ENCODE measurements at regions not wholly inside any gene's neighbourhood (a gene's known extent, or its start where the extent isn't known, plus 50 kb on each side); places are given as distances from the start of the nearest gene placed in this dataset.

DNA sequence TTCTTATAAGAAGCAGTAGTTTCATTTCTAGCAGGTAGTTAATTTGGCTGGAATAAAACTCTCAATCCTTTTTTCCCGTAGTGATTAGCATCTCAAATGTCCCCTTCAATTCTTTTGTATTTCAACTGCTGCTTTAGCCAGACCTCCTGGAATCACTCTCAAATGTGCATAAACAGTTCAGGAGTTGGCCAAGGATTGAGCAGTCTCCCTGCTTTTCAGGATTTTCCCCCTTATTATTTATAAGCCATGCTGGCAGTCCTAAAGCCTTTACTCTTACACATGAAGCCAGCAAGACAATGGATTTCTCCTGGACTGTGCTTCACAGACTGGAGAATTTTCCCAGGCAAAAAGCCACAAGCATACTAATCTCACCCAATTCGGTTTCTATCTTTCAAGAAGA lies 950.1 kb downstream of the VRK1 start:
- in situ Hi-C loops (cut with HindIII; ENCODE audit: low sequenced_read_pairs), result no loop called here

DNA sequence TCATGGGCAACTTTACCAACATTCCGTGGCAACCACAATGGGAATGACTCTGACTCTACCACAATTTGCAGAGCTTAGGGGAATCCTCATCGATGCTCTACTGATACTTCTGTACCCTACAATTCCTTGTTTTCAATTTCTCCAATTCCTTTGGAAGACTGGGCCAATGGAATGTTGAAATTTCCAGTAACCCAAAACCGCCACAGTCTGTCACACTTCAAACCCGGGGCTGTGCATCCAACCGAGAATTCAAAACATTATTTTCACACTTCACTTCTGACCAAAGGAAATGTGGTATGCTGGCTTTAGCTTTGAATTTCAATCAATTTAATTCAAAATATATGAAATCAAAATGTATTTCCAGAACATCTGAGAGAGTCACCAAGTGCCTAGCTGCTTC lies 951.4 kb downstream of the VRK1 start:
- in situ Hi-C loops (cut with HindIII; ENCODE audit: low sequenced_read_pairs), result no loop called here

DNA sequence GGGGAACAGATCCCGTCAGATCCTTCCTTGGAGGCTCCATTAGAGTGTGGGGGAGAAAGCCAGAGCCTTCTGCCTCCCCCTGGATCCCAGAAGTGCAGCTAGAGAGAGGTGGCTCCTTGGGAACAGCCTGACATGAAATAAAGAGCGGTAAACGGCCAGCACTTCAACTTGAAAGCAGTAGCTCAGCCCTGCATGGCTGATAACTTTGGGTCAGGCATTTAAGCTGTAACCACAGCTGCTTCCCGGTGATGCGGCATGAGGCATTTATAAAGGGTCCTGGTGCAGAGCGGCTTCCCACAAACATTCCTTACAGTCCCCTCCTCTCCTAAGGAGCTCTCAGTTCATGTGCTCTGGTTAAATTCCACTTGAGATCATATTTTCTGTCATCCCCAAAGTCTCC lies 960.3 kb downstream of the VRK1 start:
- in situ Hi-C loops (cut with HindIII; ENCODE audit: low sequenced_read_pairs), result no loop called here

DNA sequence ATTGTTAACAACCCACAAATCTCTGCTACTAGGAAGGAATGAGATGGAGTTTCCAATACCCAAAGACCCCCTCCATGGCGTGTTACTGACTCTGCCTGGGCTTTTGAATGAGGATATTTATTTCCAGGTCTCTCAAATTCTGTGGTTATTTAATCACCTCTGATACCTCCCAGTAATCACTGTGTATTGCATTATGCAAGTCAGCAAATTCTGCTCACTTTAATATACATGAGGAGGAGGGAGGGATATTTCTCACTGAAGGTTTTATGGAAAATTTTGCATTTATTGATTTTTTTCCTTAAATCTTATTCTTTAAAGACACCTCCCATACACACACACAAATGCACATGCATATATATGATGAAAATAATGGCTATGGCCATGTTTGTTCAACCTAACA lies 962.9 kb downstream of the VRK1 start:
- in situ Hi-C loops (cut with HindIII; ENCODE audit: low sequenced_read_pairs), result no loop called here

DNA sequence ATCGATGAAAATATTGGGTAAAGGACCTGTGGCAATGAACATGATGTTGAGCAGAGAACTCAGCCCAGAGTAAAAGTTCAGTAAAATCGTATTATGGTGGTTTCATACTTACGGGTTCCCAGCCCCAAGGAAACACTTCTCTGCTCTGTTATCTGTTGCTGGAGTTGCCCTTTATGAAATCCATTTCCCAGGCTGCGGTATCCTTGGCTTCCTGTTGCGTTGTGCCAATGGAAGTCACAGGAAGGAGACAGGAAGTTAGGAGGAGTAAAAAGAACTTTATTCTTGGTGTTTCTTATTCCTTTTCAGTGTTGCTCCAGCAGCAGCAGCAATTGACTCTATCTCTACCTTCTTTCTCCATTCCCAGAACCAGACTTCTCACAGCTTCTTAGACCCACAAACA lies 965.2 kb downstream of the VRK1 start:
- in situ Hi-C loops (cut with HindIII; ENCODE audit: low sequenced_read_pairs), result no loop called here

DNA sequence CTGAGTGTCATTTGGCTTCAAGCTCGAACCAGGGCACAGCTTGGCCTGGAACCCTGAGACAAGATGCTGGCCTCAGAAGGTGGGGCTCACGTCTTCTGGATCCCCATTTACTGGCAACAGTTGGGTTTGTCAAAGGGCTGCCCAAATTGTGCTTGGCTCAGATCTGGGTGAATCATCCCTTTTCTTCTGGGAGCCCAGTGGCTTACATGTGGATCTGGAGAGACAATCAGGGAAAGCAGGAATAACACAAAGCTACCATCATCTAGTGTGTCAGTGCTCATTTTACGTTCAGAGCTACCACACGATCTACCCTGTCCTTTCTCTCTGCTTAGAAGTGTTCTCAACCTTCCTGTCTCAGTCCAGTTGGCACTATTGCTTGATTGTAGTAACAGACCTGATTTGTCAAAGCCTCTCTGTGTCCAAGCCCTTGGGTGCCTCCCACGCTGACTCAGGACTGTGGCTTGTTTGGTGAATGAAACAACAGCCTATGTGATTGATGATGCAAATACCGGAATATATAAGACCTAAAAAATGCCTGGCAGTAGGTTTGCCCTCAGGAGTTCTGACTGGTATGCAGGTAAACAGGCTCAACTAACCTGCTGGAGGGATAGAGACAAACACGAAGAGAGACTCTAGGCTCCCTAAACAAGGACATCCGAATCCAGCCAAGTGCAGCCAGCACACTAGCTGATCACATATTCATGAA lies 974.3 kb downstream of the VRK1 start:
- in situ Hi-C loops (cut with HindIII; ENCODE audit: low sequenced_read_pairs), result no loop called here

DNA sequence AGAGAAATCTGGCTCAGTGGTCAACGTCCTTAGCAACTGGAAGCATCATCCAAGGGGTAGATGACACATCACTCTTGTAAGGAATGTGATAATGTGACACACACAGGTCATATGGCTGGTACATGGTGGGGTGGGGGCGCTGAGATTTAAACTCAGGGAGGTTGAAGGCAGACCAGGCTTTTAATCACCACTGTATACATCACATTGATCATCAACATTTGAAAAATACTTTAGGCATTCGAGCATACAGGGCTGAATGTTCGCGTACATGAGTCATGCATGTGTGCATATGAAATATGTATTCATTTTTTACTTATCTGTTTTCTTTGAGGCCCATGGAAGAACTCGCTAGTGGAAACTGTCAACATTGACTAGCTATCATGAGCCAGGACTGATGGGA lies 976.4 kb downstream of the VRK1 start:
- in situ Hi-C loops (cut with HindIII; ENCODE audit: low sequenced_read_pairs), result no loop called here

DNA sequence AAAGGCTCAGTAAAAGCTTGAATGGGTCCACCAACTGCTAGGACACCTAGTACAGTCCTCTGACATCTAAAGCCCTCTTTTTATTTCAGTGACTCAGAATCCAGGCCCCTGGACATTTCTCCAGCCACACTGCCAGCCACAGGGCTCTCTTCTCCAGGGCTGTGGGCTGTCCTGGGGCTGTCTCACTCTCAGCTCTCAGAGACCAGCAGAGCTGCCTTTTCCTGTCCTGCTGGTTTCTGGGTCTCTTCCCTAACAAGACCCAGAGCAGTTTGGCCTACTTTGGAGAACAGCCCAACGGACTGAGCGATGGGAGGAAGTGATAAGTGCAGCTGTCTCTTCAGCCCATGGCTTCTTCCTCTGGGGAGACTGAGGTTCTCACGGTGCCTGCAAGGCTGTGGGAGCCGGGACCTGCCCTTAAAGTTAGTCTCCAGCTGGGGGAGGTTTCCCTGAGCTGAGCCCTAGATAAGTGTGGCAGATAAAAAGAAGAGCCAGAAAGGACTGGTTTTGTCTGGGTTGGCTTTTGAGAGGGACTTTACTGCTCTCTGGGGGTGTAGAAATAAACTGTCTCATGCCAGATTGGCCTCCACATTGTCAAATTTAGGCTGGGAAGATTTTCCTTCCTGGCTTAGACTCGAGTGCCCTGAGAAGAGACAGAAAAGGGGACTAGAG lies 979.8 kb downstream of the VRK1 start:
- in situ Hi-C loops (cut with HindIII; ENCODE audit: low sequenced_read_pairs), result no loop called here

DNA sequence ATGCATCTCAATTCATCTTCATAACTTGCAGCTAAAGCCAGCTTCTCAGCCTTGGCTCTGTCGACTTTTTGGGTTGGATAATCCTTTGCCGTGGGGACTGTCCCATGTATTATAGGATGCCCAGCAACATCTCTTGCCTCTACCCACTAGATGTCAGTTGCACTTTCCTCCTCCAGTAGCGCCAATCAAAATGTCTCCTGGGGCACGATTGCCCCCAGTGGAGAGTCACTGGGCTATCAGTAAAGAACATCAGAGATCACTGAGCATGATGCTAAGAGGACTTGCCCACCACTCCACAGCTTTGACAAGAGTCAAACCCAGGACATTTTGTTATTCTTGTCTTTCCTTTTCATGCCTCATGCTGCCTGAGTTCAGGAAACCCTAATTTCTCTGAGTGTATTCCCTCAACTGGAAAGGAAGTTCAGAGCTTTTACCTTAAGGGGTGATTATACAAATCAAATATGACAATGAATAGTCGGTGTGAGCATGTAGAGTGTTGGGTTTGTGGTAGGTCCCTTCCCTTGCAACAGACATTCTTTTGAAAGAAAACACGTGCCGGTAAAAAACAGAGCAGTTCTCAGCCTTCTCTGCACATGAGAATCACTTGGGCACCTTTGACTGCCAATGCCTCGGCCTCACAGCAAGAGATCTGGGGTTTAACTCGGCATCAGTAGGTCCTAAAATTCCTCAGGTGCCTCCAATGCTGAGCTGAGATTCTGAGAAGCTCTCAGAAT lies 980.6 kb downstream of the VRK1 start:
- in situ Hi-C loops (cut with HindIII; ENCODE audit: low sequenced_read_pairs), result no loop called here

DNA sequence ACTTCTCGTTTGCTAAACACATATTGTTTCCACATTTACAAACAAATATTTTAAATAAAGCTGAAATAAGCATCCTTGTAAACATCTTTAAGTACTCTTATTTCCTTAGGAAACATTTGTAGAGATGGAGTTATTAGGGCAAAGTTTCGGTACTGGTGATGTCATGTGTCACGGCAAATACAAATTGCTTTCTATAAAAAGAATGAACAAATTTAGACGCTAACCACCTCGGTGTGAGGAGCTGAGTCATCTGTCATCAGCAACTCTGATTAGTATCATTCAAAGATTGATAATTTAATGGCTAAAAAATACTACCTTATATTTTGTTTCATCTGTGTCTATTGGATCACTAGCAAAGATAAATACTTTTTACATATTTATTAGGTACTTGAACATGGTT lies 982.0 kb downstream of the VRK1 start:
- in situ Hi-C loops (cut with HindIII; ENCODE audit: low sequenced_read_pairs), result no loop called here

DNA sequence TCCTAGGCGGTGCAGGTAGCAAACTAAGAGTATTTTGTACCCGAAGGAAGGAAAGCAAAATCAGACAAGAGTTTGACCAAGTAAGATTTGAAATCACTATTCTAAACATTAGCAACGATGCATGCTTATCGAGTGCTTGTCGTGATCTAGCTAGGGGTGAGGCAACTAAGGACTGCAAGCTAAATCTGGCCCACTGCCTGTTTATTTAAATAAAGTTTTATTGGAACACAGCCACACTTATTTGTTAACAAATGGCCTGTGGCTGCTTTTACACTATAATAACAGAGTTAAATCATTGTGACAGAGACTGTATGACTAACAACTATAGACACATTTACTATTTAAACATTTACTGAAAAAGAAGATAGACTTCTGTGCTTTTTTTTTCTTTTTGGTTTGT lies 983.6 kb downstream of the VRK1 start:
- in situ Hi-C loops (cut with HindIII; ENCODE audit: low sequenced_read_pairs), result no loop called here

DNA sequence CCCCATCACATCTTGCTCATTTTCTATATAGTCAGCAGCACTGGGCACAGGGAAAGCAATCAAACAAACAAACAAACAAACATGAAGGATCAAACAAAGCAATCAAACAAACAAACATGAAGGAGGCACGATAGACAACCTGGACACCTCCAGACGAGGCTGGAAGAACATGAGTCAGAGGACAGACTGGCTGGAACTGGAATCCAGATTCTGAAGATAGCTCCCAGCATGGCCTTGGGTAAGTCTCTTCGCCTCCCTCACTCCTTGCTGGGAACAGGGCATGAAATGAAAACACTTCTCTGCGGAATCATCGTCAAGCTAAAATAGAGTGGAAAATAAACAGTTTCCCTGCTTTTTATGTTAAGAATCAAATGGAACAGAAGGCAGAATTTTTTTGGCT lies 984.8 kb downstream of the VRK1 start:
- in situ Hi-C loops (cut with HindIII; ENCODE audit: low sequenced_read_pairs), result no loop called here

DNA sequence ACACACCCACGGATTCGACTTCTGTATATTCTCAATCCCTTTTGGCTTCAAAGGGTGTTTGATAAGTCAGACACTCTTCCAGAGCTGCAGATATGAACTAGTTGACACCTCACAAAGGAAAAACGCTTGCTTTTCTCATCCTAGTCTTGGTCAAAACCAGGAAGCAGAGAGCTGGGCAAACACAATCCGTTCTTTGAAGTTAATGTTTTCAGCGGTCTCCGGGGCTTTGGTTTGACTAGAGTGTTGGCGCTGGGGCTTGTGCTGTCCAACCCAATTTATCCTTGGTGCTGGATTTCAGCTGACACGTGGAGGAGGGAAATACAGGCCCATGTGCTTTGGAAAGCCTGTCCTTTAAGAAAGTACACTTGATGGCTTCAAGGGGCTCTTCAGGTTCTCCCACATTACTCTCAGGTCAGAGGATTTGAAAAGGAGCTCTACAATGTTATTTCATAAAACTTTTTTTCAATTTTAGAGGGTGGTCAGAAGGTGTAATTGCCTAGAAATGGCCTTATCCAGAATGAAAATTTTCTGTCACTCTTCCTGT lies 985.8 kb downstream of the VRK1 start:
- in situ Hi-C loops (cut with HindIII; ENCODE audit: low sequenced_read_pairs), result no loop called here

DNA sequence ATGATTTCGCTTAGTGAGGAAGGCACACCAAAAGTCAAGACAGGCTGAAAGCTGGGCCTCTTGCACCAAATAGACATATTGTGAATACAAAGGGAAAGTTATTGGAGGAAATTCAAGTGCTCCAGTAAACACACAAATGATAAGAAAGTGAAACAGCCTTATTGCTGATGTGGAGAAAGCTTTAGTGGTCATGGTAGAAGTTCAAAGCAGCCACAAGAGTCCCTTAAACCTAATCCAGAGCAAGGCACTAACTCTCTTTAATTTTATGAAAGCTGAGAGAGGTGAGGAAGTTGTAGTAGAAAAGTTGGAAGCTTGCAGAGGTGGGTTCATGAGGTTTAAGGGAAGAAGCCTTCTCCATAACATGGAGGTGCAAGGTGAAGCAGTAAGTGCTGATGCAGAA lies 988.3 kb downstream of the VRK1 start:
- in situ Hi-C loops (cut with HindIII; ENCODE audit: low sequenced_read_pairs), result no loop called here

DNA sequence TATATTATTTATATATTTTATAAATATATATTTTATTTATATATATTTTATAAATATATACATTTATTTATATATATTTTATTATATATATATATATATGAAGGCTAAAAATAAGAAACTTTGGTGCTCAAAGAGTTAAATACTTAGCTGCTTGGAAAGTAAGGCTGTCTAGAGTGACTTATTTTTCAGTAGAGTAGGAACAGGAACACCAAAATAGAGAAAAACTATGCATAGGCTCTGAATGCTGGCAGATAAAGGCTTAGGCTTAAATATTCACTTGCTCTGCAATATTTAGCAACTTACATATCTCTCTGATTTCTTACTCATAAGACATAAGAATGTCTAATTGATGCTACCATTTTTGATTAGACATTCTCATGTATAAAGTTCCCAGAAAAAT lies 991.2 kb downstream of the VRK1 start:
- in situ Hi-C loops (cut with HindIII; ENCODE audit: low sequenced_read_pairs), result no loop called here

DNA sequence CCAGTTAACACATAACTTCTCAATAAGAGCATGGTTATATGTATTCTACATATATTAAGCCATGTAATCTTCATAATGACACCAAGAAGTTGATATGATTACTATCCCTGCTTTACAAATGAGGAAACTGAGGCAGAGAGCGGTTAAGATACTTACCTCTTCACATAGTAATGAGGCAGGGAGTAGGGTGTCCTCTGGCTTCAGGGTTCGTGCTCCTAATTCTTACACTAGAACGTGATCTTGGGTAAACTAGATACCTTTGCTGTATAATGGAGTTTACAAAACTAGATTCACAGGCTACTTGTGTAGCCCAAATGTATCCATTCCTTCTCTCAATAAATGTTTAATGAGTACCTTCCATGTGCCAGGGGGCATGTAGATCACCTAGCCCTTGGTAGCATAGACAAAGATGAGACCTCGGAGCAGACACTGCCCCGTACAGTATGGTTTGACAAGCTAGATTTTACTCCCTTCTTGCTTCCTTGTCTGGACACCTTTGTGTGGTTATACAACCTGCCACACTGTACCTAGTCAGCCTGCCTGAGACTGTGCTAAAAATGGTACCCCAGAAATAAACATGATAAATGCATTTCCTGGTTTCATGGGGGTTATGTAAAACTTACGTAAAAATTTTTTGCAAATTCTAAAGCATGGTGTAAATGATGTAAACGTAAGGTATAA lies 991.8 kb downstream of the VRK1 start:
- in situ Hi-C loops (cut with HindIII; ENCODE audit: low sequenced_read_pairs), result no loop called here

DNA sequence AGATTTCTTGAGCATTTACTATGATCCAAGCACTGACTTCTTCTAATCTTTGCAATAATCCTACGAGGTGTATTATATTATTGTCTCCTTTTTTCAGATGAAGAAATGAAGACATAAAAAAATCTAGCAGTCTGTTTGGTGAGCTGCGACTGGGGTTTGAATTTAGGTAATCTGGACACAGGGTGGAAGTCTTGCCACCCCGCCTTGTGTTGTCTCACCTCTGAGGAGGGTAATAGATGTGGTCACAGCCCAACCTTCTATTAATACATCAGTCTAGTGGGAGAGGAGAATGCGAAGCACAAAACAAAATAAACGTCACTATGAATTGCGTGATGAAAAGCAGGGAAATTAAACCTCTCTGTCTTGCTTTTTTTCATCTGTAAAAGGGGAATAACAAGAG lies 993.9 kb downstream of the VRK1 start:
- in situ Hi-C loops (cut with HindIII; ENCODE audit: low sequenced_read_pairs), result no loop called here

DNA sequence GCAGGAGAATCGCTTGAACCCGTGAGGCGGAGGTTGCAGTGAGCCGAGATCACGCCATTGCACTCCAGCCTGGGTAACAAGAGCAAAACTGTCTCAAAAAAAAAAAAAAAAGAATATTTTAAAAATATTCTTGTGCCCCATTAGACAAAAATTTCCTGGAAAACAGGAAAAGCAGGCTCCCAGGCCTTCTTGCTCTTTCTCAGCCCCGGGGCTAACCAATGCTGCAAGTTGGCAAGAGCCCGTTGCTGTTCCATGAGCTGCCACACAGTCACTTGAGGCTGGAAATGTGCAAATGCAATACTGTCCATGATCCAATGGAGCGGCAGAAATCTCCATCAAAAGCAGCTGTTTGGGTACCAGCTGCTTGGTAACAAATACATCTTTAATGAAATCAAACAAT lies 994.7 kb downstream of the VRK1 start:
- in situ Hi-C loops (cut with HindIII; ENCODE audit: low sequenced_read_pairs), result no loop called here

DNA sequence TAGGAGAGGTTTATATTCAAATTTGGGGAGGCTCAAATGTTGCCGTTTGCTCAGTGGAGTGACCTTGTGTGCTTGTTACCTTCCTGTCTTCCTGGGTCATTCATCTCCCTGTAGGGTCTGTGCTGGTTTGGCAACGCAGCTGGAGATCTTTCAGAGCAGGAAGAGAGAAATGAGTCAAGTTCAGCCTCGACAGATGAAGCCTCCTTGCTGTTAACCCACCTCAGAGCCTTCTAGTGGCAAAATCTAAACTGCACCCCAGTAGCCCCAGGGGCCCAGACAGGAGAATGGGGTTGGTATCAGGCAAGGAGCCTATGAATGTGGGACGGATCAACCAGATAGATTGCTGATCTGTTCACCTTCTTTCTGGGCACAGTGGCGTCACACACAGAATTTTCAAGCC lies 999.3 kb downstream of the VRK1 start:
- in situ Hi-C loops (cut with HindIII; ENCODE audit: low sequenced_read_pairs), result no loop called here

DNA sequence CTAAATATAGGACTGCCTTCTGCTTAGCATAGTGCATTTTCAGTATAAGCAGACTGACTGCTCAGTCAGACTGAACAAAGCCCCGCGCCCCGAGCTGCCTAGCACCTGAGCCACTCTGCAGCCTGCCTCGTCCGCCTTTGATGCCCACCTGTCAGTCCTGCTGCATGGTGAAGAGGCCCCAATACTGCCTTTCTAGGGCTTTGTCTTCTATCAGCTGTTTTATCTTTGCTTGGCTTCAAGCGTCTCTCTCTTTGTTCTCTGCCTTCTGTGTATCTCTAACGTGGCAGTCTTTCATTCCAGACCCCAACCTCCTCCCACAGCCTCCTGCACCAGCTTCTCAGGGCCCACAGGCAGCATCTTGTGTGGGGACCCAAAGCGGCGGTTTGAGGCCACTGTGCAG lies 1001.0 kb downstream of the VRK1 start:
- in situ Hi-C loops (cut with HindIII; ENCODE audit: low sequenced_read_pairs), result no loop called here
